NCI-H1436 treated with DMSO at 0.1 percent for 48 hours (cell line): ENCODE measurements at regions not wholly inside any gene's neighbourhood (a gene's known extent, or its start where the extent isn't known, plus 50 kb on each side); places are given as distances from the start of the nearest gene placed in this dataset.

Source experiments
- DNase-seq: peaks from one replicate; lab custom pipeline; 2025; lab: John Stamatoyannopoulos, UW

DNA sequence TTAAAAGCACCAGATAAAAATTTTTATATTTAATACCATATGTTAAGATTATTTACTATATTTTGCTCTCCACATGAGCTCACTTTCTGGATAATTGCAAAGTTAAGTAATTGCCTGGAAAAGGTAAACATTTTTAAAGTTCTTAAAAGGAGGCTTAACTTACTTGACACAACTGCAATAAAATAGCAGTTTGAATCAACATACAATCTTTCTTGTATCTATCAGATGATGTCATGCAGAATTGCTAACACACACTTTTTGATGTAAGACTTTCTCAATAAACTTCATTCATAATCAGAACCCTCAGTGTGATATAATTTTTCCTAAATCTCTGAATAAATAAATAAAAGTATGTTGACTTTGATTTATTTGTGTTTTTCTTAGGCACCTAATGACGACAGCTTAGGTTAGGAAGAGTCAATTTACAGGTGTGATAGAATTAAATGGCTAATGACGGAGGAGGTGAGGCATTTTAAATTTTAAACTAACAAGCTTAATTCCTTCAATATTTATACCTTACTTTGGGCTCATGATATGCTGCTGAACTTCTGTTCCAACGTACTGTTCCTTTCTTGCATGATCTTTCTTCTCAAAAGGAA is 99.5 kb downstream of the LYPLAL1 start:
- no peak for DNase-seq

DNA sequence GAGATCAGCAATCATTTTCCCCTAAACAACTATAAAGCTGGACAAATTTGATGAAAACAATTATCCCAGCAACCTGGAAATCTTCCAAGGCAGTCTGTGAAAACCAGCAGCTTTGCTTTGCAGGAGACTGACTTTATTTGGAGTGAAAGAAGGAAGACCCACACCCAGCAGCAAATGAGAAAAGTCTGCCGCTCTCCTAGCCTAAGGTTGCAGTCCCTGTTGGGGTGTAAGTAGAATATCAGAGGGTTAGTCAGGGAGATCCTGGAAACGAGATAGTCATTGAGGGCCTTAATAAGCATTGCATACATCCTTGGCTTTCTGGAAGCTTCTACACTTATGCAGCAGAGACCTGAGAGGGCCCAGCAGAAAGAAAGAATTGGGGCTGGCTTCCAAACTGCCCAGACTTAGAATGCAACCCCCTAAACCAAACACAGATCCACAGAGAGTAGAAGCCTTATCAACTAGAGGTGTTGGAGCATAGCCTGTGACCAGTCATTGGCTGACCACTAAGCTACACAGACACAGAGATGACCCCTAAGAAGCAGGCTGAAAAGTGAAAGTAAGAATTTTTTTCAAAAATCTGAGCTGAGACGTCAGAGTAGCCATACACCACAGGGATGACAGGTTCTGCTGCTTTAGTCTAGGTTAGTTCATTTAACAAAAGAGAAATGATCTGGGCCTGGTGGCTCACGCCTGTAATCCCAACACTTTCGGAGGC is 98.3 kb downstream of the LYPLAL1 start:
- DNase-seq, result no peak

- no peak for DNase-seq
Observed at GRCh38 chr1:219269171-219269570, 95.5 kb downstream of the LYPLAL1 start.

DNA sequence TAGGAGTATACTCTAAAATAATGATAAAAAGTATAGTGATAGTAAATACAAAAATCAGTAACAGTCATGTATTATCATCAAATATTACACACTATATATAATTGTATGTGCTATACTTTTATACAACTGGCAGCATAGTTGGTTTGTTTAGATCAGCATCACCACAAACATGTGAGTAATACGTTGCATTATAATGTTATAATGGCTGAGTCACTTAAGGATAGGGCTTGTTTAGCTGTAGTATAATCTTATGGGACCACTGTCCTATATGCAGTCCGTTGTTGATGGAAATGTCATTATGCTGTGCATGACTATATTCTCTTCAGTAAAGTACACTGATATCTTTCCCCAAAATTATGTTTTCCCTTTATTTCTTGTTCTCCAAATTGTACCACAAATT is 92.8 kb downstream of the LYPLAL1 start:
- no peak for DNase-seq

DNA sequence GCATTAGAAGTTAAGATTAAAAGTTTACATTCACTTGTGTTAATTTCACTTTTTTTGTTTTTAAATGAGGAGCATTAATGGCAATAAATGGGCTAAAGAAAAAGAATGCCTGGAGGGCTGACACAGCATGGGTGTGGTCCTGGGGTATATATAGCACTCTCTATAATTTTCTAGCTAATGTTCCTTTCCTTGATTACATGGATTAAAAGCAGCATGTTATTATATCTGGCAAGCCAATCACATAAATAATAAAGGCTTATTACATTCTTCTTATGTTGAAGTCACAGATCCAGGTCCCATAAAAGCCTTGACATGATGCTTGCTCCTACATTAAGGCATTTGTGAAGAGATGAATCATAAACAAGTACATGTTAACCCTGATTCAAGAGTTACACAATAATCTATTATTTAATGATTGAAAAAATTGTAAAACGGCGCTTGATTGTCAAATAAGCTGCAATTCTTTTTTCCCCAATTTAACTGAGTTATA is 91.4 kb downstream of the LYPLAL1 start:
- peak; percentile 68 for DNase-seq

DNA sequence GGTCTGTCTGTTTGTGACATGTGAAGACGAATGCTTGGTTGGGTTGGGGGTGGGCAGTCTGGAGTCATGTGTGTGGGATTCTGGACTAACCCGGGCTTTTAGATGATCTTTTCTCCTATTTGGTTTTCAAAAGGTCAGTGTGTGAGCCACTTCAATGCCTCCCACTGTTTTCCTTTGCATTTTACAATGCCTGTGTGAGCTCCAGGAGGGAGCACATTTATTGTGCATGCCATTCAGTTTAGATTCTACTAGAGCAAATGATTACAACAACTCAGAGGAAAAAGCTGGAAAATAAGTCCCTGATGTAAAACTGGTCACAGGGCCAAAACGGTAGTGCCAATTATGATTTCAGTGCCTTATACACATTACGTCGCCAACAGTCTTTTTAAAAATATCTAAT is 90.9 kb downstream of the LYPLAL1 start:
- DNase-seq, result no peak
